ENCODE measurements at regions not wholly inside any gene's neighbourhood (a gene's known extent, or its start where the extent isn't known, plus 50 kb on each side); places are given as distances from the start of the nearest gene placed in this dataset.

DNA sequence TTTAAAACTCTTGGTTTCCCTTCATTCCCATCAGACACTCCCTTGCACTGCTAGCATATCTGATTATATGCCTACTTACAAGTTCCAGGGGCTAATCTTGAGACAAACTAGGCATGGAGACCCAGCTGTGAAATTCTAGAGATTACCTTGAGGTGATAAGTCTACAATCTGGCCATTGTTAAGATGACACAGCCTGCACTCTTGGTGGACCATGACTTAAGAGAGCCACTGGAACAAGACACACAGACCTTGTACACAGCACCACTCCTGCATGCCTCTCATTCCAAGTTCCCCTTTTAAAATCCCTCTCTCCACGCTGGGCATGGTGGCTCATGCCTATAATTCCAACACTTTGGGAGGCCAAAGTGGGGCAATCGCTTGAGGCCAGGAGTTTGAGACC, 387.2 kb upstream of the DCC start:
- Histone ChIP-seq H3K4me3 (replicated peaks; ENCODE audit: insufficient read depth, low read length) (no peak overlapping the region), H3K27ac (replicated peaks) (no peak overlapping the region), H3K27me3 (ENCODE audit: insufficient read depth, poor library complexity, severe bottlenecking) (no peaks in the 10 kb centered on the region)
- no peak for DNase-seq (ENCODE audit: low read depth in 1 of 2, low spot score in 1 of 2)
- TF ChIP-seq POLR2AphosphoS5 (IDR thresholded peaks at IDR 0.05; ENCODE audit: low read depth), result no peak
- TF ChIP-seq, protein P1, sequence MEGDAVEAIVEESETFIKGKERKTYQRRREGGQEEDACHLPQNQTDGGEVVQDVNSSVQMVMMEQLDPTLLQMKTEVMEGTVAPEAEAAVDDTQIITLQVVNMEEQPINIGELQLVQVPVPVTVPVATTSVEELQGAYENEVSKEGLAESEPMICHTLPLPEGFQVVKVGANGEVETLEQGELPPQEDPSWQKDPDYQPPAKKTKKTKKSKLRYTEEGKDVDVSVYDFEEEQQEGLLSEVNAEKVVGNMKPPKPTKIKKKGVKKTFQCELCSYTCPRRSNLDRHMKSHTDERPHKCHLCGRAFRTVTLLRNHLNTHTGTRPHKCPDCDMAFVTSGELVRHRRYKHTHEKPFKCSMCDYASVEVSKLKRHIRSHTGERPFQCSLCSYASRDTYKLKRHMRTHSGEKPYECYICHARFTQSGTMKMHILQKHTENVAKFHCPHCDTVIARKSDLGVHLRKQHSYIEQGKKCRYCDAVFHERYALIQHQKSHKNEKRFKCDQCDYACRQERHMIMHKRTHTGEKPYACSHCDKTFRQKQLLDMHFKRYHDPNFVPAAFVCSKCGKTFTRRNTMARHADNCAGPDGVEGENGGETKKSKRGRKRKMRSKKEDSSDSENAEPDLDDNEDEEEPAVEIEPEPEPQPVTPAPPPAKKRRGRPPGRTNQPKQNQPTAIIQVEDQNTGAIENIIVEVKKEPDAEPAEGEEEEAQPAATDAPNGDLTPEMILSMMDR (IDR thresholded peaks at IDR 0.05; ENCODE audit: insufficient read depth, low read length), result no peak
- TF ChIP-seq SPI1 (IDR thresholded peaks at IDR 0.05; ENCODE audit: borderline replicate concordance, low read depth), result no peak
- TF ChIP-seq, protein P2, sequence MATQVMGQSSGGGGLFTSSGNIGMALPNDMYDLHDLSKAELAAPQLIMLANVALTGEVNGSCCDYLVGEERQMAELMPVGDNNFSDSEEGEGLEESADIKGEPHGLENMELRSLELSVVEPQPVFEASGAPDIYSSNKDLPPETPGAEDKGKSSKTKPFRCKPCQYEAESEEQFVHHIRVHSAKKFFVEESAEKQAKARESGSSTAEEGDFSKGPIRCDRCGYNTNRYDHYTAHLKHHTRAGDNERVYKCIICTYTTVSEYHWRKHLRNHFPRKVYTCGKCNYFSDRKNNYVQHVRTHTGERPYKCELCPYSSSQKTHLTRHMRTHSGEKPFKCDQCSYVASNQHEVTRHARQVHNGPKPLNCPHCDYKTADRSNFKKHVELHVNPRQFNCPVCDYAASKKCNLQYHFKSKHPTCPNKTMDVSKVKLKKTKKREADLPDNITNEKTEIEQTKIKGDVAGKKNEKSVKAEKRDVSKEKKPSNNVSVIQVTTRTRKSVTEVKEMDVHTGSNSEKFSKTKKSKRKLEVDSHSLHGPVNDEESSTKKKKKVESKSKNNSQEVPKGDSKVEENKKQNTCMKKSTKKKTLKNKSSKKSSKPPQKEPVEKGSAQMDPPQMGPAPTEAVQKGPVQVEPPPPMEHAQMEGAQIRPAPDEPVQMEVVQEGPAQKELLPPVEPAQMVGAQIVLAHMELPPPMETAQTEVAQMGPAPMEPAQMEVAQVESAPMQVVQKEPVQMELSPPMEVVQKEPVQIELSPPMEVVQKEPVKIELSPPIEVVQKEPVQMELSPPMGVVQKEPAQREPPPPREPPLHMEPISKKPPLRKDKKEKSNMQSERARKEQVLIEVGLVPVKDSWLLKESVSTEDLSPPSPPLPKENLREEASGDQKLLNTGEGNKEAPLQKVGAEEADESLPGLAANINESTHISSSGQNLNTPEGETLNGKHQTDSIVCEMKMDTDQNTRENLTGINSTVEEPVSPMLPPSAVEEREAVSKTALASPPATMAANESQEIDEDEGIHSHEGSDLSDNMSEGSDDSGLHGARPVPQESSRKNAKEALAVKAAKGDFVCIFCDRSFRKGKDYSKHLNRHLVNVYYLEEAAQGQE (IDR thresholded peaks at IDR 0.05; ENCODE audit: insufficient replicate concordance, low read depth), result no peak
- TF ChIP-seq GABPA (IDR thresholded peaks at IDR 0.05; ENCODE audit: low read depth), result no peak

DNA sequence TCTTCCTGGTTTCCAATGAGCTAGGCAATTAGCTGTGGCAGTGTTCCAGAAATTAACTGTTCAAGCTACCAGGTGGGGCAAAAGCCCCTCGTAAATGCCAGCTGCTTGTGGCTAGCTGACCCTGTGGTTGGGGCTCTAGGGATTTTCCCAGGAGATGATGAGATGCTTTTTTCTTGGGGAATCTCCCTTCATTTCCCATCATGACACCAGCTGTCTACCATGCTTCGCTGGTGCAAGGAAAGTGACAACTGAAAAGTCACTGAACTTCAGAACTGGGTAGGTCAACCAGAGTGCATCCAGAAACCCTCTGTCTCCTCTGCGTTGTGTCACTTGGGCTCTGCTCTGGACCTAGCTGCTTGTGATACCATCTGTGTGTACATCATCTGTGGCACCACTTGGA, 386.5 kb upstream of the DCC start:
- TF ChIP-seq, protein P2 (IDR thresholded peaks at IDR 0.05; ENCODE audit: insufficient replicate concordance, low read depth), result no peak
- no peak for TF ChIP-seq SPI1 (IDR thresholded peaks at IDR 0.05; ENCODE audit: borderline replicate concordance, low read depth)
- no peak for TF ChIP-seq POLR2AphosphoS5 (IDR thresholded peaks at IDR 0.05; ENCODE audit: low read depth)
- no peak for TF ChIP-seq GABPA (IDR thresholded peaks at IDR 0.05; ENCODE audit: low read depth)
- TF ChIP-seq, protein P1 (IDR thresholded peaks at IDR 0.05; ENCODE audit: insufficient read depth, low read length), result no peak
- no peak for DNase-seq (ENCODE audit: low read depth in 1 of 2, low spot score in 1 of 2)
- H3K4me3 ChIP-seq (replicated peaks; ENCODE audit: insufficient read depth, low read length), result no peak overlapping the region
- no peak overlapping the region for H3K27ac ChIP-seq (replicated peaks)
- no peaks in the 10 kb centered on the region for H3K27me3 ChIP-seq (ENCODE audit: insufficient read depth, poor library complexity, severe bottlenecking)

DNA sequence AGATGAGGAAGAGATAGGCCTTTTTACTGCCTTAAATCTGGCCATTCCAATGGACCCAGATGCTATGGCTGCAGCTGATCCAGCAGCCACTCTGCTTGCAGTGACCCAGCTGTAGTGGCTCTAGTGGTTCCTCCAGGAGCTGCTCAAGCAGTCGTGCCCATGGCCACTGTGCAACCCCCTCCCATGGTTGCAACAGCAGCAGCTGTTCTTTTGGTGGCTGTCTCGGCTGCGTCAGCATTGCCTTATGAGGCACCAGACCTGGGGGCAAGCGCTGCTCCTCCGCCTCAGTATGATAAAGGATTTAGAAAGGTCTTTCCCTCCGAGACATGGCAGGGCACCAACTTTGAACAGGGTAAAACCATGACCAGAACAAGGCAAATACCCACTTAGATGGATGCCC, 384.9 kb upstream of the DCC start:
- TF ChIP-seq, protein P1 (IDR thresholded peaks at IDR 0.05; ENCODE audit: insufficient read depth, low read length), result no peak
- TF ChIP-seq POLR2AphosphoS5 (IDR thresholded peaks at IDR 0.05; ENCODE audit: low read depth), result no peak
- no peak for TF ChIP-seq SPI1 (IDR thresholded peaks at IDR 0.05; ENCODE audit: borderline replicate concordance, low read depth)
- no peak for TF ChIP-seq GABPA (IDR thresholded peaks at IDR 0.05; ENCODE audit: low read depth)
- TF ChIP-seq, protein P2 (IDR thresholded peaks at IDR 0.05; ENCODE audit: insufficient replicate concordance, low read depth), result no peak
- no peak overlapping the region for H3K27ac ChIP-seq (replicated peaks)
- no peak for DNase-seq (ENCODE audit: low read depth in 1 of 2, low spot score in 1 of 2)
- H3K4me3 ChIP-seq (replicated peaks; ENCODE audit: insufficient read depth, low read length), result no peak overlapping the region
- H3K27me3 ChIP-seq (ENCODE audit: insufficient read depth, poor library complexity, severe bottlenecking), result no peaks in the 10 kb centered on the region

Data from HL-60 (cell line).